SH-SY5Y (cell line): ENCODE measurements at regions not wholly inside any gene's neighbourhood (a gene's known extent, or its start where the extent isn't known, plus 50 kb on each side); places are given as distances from the start of the nearest gene placed in this dataset.

Source experiments
- GATA2 ChIP-seq: IDR thresholded peaks from 2 replicates; pipeline ENCODE4 v1.6.1; 2011; ENCODE audit warnings: mild to moderate bottlenecking, low read depth, low read length
- GATA3 ChIP-seq: IDR thresholded peaks from 2 replicates; pipeline ENCODE4 v1.6.1; 2011; ENCODE audit warnings: low read depth, mild to moderate bottlenecking, low read length, moderate library complexity

DNA sequence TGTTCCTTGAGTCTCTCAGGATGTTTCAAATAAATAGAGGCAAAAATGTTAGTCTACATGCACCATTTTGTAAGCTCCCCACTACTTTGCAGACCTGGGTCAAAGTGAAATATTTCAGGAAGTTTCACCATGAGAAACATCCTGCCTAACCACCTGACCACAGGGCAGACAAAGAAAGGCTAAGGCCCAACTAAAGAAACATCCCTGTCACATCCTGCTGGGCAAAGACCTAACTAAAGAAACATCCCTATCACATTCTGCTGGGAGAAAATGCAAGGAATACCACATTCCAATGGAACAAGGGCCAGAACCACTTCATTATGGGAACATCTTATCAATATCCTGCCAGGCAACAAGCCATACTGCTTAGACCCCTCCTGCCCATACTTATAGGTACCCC lies 1303.4 kb downstream of the TECRL start:
- TF ChIP-seq GATA2 (no peak), GATA3 (no peak)
